GM19395 (cell line): ENCODE measurements at regions not wholly inside any gene's neighbourhood (a gene's known extent, or its start where the extent isn't known, plus 50 kb on each side); places are given as distances from the start of the nearest gene placed in this dataset.
"Not testable (repeated sequence)": the region's sequence is repeated elsewhere in the genome, so short reads cannot be mapped to it uniquely, and the experiment has no call there.

Experiments
- ATAC-seq: cut with Tn5 transposase; IDR thresholded peaks from one replicate; pipeline ENCODE4 v1.9.1; 2021; ENCODE audit warnings: mild to moderate bottlenecking, moderate library complexity; ENCODE audit not compliant: unreplicated experiment

DNA sequence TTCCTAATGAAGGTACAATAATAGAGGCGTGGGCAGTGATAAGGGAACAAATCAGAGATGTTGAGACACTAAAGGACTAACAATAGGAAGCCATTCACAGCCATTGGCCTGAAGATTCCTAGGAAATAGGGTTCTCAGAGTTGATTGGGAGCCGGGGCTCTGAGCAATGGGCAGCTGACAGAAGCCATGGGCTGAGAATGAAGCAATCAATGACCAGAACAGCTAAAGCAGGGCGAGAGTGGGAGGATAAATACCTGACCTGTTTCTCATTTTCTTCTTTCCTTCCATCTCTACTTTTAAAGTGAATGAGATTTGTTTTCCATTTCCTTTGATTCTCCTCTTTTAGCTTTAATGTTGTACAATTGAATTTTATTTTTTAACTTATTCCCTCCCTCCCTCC lies 774.7 kb upstream of the ADGRL4 start:
- no peak for ATAC-seq

- peak; percentile 100 for ATAC-seq
Measured at GRCh38 chr1:79777481-79778219, 771.1 kb upstream of the ADGRL4 start.

GRCh38 chr1:79775402-79775801 lies 768.9 kb upstream of the ADGRL4 start:
- ATAC-seq, result no peak

DNA sequence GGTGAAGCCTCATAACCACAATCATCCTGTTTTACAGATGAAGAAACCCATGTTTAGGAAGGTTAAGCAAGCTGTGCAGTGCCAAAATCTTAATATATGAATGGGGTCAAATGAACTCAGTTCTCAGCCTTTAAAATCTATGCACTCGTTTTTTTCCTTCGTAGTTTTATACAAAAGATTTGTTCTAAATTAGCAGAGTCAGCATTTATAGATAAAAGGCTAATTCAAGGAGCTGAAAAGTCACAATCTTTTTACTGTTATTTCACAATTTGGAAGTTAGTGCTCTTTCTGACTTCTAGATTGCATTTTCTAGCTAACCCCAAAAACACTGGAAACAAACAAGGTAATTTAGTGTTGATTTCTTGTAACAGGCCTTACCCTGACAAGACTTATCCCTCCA lies 766.9 kb upstream of the ADGRL4 start:
- no peak for ATAC-seq

DNA sequence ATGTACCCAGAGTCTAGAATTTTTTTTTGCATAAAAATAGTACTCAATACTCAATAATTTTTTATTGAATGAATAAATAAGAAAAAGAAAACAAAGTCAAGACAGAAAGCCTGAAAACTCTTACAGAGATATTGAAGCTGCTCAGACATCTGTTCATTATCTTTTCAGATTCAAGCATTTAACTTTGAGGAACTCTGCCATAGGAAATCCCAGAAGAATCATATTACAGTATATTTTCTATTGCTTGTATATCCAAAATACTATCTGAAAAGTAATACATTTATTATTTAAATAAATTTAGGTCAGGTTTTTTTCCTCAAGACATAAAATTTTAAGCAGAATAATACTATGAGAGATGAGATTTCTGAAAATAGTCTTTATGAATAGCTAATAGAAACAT lies 755.9 kb upstream of the ADGRL4 start:
- no peak for ATAC-seq

DNA sequence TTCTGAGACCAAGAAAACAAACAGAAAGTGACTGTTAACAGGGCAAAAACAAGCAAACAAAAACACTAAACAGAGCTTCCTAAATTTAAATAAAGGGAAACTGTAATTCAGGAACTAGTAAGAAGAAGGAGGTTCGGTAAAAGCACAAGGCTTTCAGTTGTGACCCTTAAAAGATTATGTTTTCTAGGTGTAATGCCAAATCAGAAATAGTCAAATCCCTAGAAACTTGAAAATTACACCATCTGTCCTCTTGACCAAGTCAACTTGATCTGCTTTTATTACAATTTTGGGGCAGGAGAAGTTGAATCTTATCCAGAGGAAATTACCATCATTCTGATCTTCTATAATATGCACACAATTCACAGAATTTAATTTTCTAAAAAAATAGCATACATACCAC lies 754.0 kb upstream of the ADGRL4 start:
- ATAC-seq, result no peak

DNA sequence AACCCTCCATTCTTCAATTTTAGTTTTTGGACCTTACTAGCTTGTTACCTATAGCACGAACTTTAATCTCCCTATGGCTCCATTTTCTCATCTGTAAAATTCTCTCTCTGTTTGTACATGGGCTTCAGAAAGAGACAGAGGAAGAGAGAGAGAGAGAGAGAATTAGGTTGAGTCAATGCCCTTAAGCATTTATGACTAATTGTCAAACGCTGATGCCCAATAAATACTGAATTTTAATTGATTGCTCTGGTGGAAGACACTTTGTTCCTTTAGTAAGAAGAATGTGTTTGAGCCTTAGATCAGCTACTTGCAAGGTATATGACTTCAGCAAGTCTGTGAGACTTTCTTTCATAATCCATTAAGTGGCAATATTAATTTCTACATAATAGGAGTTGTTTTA lies 743.1 kb upstream of the ADGRL4 start:
- no peak for ATAC-seq

DNA sequence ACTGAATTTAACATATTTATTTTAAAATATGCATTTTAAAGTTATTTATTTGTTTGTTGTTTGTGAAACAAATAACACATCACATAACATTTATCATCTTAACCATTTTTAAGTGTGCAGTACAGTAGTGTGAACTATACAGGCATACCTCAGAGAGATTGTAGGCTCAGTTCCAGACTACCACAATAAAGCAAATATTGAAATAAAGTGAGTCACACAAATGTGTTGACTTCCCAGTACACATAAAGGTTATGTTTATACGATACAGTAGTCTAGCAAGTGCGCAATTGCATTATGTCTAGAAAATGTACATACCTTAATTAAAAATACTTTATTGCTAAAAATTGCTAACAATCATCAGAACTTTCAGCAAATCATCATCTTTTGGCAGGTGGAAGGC lies 739.4 kb upstream of the ADGRL4 start:
- no peak for ATAC-seq

- no peak for ATAC-seq
Measured at GRCh38 chr1:79744746-79745145, 738.2 kb upstream of the ADGRL4 start.

DNA sequence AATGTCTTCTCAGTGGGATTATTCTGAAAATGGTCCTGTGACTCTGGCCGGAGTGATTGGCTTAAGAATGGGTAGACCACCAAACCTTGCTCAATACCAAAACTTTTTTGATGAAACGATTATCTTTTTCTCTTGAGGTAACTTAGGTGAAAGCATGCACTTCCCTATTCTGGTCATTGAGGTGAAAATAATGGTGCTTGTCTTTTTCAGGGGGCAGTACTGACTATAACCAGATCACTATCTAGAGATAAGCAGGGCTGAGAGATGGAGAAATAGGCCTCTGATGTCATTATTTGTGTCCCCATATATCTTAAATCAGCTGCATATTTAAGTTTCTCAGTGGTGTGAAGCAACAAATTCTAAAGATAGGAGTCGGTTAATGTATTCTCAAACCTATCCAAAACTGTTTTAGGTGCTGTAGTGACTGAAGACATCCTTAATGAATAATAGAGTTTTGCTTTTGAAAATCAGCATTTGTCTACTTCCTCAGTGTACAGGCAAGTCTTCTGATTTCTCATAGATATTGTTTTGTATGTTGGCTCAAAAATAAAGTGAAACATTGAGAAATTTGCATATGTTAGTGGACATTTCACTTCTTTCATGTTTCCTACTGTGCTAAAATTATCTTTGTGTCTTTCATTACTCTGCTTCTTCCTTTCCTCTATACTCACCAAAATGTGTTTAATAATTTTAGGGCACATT lies 735.3 kb upstream of the ADGRL4 start:
- ATAC-seq, result peak; percentile 93

GRCh38 chr1:79738101-79738500 lies 731.6 kb upstream of the ADGRL4 start:
- ATAC-seq, result no peak

DNA sequence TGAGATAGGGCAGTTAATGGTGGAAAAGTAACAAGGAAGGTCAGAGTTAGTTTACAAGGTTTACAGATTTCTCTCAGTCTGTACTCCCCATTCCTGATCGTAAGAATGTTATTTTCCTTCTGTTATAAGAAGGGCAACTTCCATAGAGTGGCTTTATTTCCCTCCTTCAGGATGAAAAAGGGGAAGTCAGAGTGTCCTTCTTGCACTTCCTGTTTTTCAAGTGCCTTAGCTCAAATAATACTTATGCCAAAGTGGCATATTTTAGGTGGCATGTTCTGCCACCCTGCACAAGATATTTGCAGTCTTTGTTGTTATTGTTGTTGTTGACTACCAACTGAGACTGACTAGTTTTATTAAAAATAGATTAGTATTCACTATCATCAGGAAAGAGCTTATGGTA lies 730.7 kb upstream of the ADGRL4 start:
- ATAC-seq, result no peak

- no peak for ATAC-seq
Measured at GRCh38 chr1:79732950-79733349, 726.4 kb upstream of the ADGRL4 start.

GRCh38 chr1:79726911-79727310 lies 720.4 kb upstream of the ADGRL4 start:
- ATAC-seq, result no peak

- ATAC-seq, result no peak
Measured at GRCh38 chr1:79726321-79726720, 719.8 kb upstream of the ADGRL4 start.

- no peak for ATAC-seq
Measured at GRCh38 chr1:79716447-79716846, 709.9 kb upstream of the ADGRL4 start.

GRCh38 chr1:79714664-79715063 lies 708.1 kb upstream of the ADGRL4 start:
- ATAC-seq, result no peak

- peak; percentile 92 for ATAC-seq
Measured at GRCh38 chr1:79711001-79711431, 704.5 kb upstream of the ADGRL4 start.

GRCh38 chr1:79708646-79709265 lies 702.2 kb upstream of the ADGRL4 start:
- ATAC-seq, result no peak

- ATAC-seq, result no peak
Measured at GRCh38 chr1:79705218-79705617, 698.7 kb upstream of the ADGRL4 start.

DNA sequence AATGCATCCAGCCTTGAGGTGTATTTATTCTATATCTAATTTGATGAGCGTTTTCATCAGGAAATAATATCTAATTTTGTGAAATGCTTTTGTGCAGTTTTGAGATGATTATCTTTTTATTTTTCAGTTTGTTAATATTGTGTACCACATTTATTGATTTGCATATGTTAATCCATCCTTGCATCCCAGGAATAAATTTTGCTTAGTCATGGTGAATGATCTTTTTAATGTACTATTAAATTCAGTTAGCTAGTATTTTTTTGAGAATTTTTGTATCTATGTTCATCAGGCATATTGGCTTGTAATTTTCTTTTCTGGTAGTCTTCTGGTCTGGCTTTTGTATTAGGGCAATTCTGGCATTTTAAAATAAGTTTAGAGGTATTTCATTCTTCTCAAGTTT lies 697.5 kb upstream of the ADGRL4 start:
- no peak for ATAC-seq

DNA sequence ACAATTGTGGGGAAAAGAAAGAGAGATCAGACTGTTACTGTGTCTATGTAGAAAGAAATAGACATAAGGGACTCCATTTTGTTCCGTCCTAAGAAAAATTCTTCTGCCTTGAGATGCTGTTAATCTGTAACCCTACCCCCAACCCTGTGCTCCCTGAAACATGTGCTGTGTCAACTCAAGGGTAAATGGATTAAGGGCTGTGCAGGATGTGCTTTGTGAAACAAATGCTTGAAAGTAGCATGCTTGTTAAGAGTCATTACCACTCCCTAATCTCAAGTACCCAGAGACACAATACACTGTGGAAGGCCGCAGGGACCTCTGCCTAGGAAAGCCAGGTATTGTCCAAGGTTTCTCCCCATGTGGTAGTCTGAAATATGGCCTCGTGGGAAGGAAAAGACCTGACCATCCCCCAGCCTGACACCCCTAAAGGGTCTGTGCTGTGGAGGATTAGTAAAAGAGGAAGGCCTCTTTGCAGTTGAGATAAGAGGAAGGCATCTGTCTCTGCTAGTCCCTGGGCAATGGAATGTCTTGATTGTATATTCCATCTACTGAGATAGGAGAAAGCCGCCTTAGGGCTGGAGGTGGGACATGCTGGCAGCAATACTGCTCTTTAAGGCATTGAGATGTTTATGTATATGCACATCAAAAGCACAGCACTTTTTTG lies 695.9 kb upstream of the ADGRL4 start:
- ATAC-seq, result not testable (repeated sequence)
